AG10803 (cell line): ENCODE measurements at regions not wholly inside any gene's neighbourhood (a gene's known extent, or its start where the extent isn't known, plus 50 kb on each side); places are given as distances from the start of the nearest gene placed in this dataset.
"Not testable (repeated sequence)": the region's sequence is repeated elsewhere in the genome, so short reads cannot be mapped to it uniquely, and the experiment has no call there.

Experiments used
- DNase-seq: peaks from one replicate; pipeline ENCODE4 v3.0.0; 2010; ENCODE audit warnings: low read depth
- H3K4me3 ChIP-seq: 2 replicates; pipeline ENCODE4 v1.5.1; 2011; ENCODE audit warnings: mild to moderate bottlenecking, low read length, control low read depth
- TF ChIP-seq, protein P1 (sequence below): conservative IDR thresholded peaks from 2 replicates; pipeline ENCODE4 v1.5.1; 2011; ENCODE audit warnings: mild to moderate bottlenecking, low read length, control low read depth, inconsistent platforms

DNA sequence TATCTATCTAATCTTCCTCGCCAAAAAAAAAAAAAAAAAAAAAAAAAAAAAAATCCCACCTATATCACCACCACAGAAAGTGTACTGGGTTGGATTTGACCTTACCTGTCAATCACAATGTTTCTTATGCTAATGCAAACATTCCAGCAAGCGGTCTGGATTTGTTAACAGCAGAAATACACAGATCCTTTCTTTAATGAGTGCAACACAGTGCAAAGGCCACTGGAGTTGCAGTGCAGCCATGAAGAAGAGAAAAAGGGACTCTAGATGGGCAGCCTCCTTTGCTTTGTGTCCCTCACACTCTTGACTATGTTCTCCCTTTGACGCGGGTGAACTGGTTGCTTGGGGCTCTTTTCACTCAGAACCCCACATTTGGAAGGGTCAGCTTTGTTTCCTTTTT, 127.3 kb upstream of the PRKCQ start:
- no peak for DNase-seq
- TF ChIP-seq, protein P1, sequence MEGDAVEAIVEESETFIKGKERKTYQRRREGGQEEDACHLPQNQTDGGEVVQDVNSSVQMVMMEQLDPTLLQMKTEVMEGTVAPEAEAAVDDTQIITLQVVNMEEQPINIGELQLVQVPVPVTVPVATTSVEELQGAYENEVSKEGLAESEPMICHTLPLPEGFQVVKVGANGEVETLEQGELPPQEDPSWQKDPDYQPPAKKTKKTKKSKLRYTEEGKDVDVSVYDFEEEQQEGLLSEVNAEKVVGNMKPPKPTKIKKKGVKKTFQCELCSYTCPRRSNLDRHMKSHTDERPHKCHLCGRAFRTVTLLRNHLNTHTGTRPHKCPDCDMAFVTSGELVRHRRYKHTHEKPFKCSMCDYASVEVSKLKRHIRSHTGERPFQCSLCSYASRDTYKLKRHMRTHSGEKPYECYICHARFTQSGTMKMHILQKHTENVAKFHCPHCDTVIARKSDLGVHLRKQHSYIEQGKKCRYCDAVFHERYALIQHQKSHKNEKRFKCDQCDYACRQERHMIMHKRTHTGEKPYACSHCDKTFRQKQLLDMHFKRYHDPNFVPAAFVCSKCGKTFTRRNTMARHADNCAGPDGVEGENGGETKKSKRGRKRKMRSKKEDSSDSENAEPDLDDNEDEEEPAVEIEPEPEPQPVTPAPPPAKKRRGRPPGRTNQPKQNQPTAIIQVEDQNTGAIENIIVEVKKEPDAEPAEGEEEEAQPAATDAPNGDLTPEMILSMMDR, result no peak

DNA sequence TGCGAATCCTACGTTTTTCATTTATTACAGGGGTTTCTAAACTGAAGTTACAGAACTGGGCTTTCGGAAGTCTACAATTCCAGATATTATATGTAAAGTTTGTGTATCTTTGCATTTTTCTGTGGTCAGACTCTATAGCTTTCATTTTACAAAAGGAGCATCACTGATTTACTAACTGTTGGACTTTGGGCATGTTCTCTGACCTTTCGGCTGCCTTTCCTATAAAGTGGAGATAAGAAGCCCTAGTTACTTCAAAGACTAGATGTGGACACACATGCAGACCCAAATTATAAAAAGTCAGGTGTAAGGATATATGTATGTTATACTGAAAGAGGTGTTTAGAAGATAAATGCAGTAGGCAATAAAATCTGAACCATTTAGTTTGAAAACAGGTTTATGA, 126.6 kb upstream of the PRKCQ start:
- TF ChIP-seq, protein P1, result no peak
- no peak overlapping the region for H3K4me3 ChIP-seq
- DNase-seq, result no peak

More for the DNA sequence above, 127.3 kb upstream of the PRKCQ start:
- H3K4me3 ChIP-seq, result no peak overlapping the region

DNA sequence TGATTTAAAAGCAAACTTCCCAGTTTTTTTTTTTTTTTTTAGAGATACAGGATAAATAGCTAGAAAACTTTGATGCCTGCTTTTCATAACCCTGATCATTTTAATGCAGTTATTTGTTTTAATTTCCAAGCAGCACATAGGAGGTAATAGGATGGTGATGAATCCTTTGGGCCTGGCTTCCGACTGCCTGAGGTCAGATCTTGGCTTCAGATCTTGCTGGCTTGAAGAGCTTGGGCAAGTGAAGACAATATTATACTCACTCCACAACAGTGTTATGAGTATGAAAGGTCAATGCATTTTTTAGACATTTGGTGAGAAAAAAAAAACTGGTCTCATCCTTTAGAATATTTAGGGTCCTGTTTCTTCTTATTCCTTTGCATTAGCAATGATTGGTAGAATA, 124.8 kb upstream of the PRKCQ start:
- DNase-seq, result no peak
- TF ChIP-seq, protein P1, result no peak
- H3K4me3 ChIP-seq, result no peak overlapping the region

DNA sequence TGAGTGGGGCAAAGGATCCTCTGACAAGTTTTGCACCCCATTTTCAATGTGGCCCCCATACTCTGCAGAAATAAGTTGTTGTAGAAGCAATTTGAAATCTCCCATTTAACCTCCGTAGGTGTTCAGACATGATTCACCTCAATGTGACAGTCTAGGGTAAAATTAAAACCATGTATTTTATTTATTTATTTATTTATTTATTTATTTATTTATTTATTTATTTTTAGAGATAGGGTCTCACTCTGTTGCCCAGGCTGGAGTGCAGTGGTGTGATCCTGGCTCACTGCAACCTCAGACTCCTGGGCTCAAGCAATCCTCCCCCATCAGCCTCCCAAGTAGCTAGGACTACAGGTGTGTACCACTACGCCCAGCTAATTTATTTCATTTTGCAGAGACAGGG, 122.8 kb upstream of the PRKCQ start:
- H3K4me3 ChIP-seq, DNase-seq: not testable (repeated sequence)

DNA sequence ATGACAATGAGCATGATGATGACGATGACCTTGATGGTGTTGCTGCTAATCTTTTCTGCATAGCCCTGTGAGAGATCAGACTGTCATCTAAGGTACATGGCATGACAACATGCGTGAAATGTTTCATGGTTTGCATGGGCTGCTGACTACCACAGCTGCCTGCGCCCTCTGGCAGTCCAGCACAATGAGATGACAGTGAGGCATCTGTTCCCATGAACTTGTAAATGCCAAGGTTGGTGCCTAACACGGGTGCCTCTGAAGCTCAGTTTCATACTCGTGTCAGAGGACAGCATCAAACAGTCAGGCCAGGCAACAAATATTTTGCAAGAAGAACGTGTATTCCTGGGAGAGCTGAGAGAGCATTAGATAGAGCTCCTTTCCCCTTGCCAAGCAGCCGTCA, 122.0 kb upstream of the PRKCQ start:
- DNase-seq, result no peak
- H3K4me3 ChIP-seq, result no peak overlapping the region
- TF ChIP-seq, protein P1, result no peak

DNA sequence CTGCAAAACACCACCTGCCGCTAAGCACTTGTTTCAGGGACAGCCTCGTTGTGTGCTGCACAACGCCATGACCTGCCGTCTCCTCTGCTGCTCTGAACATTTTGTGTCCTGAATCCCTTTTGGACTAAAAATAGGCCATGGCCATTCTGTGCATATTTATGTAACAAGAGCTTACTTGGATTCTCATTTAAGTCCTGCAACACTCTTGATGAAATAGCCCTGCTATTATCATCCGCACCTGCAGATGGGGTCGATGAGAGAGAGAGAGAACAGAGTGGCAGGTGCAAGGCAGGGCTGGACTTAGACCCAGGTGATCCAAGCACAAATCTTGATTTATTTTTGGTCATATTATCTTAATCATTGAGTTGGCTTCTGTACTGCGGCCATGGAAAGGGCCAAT, 121.2 kb upstream of the PRKCQ start:
- no peak for DNase-seq
- TF ChIP-seq, protein P1, result no peak
- no peak overlapping the region for H3K4me3 ChIP-seq

DNA sequence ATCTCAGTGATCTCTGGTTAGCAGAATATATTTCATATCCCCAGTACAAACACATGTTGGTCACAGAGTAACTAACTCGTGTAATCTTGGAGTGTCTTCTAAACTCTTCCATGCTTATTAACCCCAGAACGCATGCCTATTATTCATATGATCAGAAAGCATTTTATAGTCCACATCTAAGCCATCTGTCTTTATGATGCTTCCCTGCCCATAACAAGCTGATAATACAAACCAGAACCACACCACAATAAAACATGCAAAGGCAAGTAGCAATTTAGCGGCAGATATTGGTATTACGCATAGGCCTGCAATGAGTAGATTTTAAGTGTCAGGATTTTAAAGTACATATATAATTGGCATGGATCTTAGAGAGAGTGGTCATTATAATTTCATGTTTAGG, 120.0 kb upstream of the PRKCQ start:
- TF ChIP-seq, protein P1, result no peak
- H3K4me3 ChIP-seq, result no peak overlapping the region
- DNase-seq, result no peak

DNA sequence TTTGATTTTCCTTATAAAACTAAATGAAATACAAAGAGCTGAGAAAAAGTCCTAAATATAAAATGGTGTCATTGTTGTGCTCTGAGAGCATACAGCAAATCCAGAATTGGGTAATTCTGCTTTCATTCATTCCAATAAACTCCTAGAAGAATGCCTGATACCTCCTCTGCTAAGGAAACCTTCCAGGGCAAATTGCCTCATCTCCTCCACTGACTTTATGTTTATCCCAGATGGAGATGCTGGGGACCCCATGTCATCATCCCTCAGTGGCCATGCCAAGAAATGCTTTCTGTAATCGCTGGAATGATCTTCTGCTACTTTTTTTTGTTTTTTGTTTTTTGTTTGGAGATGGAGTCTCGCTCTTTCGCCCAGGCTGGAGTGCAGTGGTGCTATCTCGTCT, 119.3 kb upstream of the PRKCQ start:
- TF ChIP-seq, protein P1, result no peak
- peak; percentile 47 for DNase-seq
- H3K4me3 ChIP-seq, result no peak overlapping the region
